Rectal smooth muscle tissue (tissue), 1 donor: ENCODE measurements at regions not wholly inside any gene's neighbourhood (a gene's known extent, or its start where the extent isn't known, plus 50 kb on each side); places are given as distances from the start of the nearest gene placed in this dataset.

ENCODE experiments used
- H3K27ac ChIP-seq: one replicate; pipeline ENCODE4 v1.7.0; 2013; ENCODE audit warnings: low read depth, low read length, inconsistent platforms
- H3K27me3 ChIP-seq: one replicate; pipeline ENCODE4 v1.7.0; 2013; ENCODE audit warnings: low read length; ENCODE audit not compliant: control insufficient read depth, insufficient read depth
- H3K36me3 ChIP-seq: one replicate; pipeline ENCODE4 v1.7.0; 2013; ENCODE audit warnings: low read length; ENCODE audit not compliant: control insufficient read depth, insufficient read depth
- H3K4me1 ChIP-seq: one replicate; pipeline ENCODE4 v1.7.0; 2013; ENCODE audit warnings: low read length; ENCODE audit not compliant: control insufficient read depth, insufficient read depth
- H3K4me3 ChIP-seq: one replicate; pipeline ENCODE4 v1.7.0; 2013; ENCODE audit warnings: low read length
- H3K9ac ChIP-seq: one replicate; pipeline ENCODE4 v1.7.0; 2013; ENCODE audit warnings: low read length

GRCh38 chr7:53740971-53741370, 705.5 kb downstream of the POM121L12 start:
- no peaks in the 10 kb centered on the region for H3K27me3 ChIP-seq
- no peak overlapping the region for H3K4me3 ChIP-seq
- no peaks in the 10 kb centered on the region for H3K4me1 ChIP-seq
- H3K27ac ChIP-seq, result no peak overlapping the region
- H3K9ac ChIP-seq, result no peak overlapping the region
- H3K36me3 ChIP-seq, result no peaks in the 10 kb centered on the region

GRCh38 chr7:53743697-53744402, 708.4 kb downstream of the POM121L12 start:
- Histone ChIP-seq H3K27ac (no peak overlapping the region), H3K9ac (no peak overlapping the region), H3K36me3 (no peaks in the 10 kb centered on the region), H3K4me1 (no peaks in the 10 kb centered on the region), H3K4me3 (no peak overlapping the region), H3K27me3 (no peaks in the 10 kb centered on the region)

DNA sequence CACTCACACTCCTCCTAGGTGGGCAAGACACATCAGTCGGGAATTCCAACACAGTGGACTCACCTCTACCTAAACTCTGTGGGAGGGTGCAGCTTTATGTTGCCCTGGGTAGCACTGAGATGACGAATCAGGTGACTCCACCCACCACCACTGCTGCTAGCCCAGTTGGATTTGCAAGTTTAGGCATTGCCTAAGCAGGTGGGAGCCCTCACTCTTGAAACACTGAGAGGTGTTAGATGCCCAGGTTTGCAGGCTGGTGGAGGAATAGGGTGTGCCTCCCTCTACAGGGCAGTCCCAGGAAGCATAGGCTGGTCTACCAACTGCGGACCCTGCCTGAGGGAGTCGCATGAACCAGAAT, 708.9 kb downstream of the POM121L12 start:
- Histone ChIP-seq H3K9ac (no peak overlapping the region), H3K36me3 (no peaks in the 10 kb centered on the region), H3K4me3 (no peak overlapping the region), H3K27me3 (no peaks in the 10 kb centered on the region), H3K27ac (no peak overlapping the region), H3K4me1 (no peaks in the 10 kb centered on the region)

DNA sequence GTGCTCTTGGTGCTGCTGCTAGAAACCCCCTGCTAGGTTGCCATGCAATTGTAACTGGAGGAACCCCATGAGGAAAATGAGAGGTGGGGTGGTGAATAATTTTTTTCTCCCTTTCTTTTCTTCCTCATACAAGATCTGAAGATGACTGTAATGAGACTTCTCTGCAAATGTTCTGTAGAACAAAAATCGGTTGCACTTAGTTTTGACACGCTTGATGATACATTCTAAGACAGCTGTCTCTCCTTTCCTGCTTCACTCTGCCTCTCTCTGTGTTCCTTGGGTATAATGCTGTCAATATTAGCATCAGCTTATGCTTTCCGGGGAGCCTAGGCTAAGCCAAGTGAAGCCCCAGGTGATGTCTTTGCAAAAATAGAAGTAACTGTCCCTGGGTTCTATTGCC, 721.5 kb downstream of the POM121L12 start:
- no peak overlapping the region for H3K27ac ChIP-seq
- no peak overlapping the region for H3K9ac ChIP-seq
- H3K27me3 ChIP-seq, result no peaks in the 10 kb centered on the region
- H3K4me3 ChIP-seq, result no peak overlapping the region
- no peaks in the 10 kb centered on the region for H3K4me1 ChIP-seq
- H3K36me3 ChIP-seq, result no peaks in the 10 kb centered on the region

GRCh38 chr7:53768186-53768585, 732.8 kb downstream of the POM121L12 start:
- H3K27ac ChIP-seq, result no peak overlapping the region
- no peaks in the 10 kb centered on the region for H3K4me1 ChIP-seq
- no peaks in the 10 kb centered on the region for H3K27me3 ChIP-seq

GRCh38 chr7:53771701-53772100, 736.3 kb downstream of the POM121L12 start:
- H3K4me3 ChIP-seq, result no peak overlapping the region

More at GRCh38 chr7:53768186-53768585, 732.8 kb downstream of the POM121L12 start:
- H3K36me3 ChIP-seq, result no peaks in the 10 kb centered on the region
- no peak overlapping the region for H3K9ac ChIP-seq
- no peak overlapping the region for H3K4me3 ChIP-seq

DNA sequence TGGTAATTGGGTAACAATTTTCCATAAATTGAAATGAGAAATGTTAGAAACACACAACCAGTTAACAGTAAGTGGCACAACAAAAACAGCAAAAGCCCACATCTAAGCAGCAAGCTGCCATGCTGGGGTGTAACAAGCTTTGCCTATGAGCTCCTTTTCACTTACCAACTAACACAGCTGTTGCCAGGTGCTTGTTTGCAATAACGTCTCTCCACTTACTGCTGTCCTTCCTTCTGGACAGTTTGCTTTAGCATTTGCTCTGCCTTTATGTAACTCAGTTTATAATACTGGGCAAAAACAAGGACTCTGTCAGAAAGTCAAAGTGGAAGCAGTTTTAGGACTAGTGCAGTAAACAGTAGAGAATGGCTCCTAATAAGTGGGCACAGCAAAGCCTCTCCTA, 740.9 kb downstream of the POM121L12 start:
- Histone ChIP-seq H3K36me3 (no peaks in the 10 kb centered on the region), H3K4me3 (no peak overlapping the region), H3K27ac (no peak overlapping the region), H3K4me1 (no peaks in the 10 kb centered on the region), H3K27me3 (no peaks in the 10 kb centered on the region), H3K9ac (no peak overlapping the region)

More at GRCh38 chr7:53771701-53772100, 736.3 kb downstream of the POM121L12 start:
- no peaks in the 10 kb centered on the region for H3K36me3 ChIP-seq
- no peak overlapping the region for H3K27ac ChIP-seq
- no peak overlapping the region for H3K9ac ChIP-seq
- no peaks in the 10 kb centered on the region for H3K27me3 ChIP-seq
- no peaks in the 10 kb centered on the region for H3K4me1 ChIP-seq

DNA sequence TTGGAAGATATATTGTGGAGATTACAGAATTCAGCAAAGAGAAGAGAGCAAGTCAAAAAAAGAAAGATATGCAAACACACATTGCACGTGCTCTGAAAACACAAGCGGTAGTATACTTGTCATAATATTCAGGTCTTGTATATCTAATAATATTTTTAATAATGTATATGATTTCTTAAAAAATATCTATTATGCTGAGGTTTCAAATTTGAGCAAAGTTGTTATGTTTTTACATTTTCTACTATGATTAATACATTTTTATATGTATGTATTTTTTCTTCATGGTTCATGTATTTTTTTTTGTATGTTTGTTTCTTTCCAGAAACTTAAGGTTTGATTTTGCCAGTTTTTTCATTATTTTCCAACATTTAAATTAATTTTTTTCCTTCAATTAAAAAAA, 752.4 kb upstream of the VSTM2A start:
- H3K27ac ChIP-seq, result no peak overlapping the region
- no peak overlapping the region for H3K4me3 ChIP-seq
- H3K4me1 ChIP-seq, result no peaks in the 10 kb centered on the region
- H3K36me3 ChIP-seq, result no peaks in the 10 kb centered on the region
- no peaks in the 10 kb centered on the region for H3K27me3 ChIP-seq
- H3K9ac ChIP-seq, result no peak overlapping the region

GRCh38 chr7:53794816-53795215, 747.4 kb upstream of the VSTM2A start:
- Histone ChIP-seq H3K27ac (no peak overlapping the region), H3K4me1 (no peaks in the 10 kb centered on the region), H3K9ac (no peak overlapping the region), H3K27me3 (no peaks in the 10 kb centered on the region), H3K4me3 (no peak overlapping the region), H3K36me3 (no peaks in the 10 kb centered on the region)

DNA sequence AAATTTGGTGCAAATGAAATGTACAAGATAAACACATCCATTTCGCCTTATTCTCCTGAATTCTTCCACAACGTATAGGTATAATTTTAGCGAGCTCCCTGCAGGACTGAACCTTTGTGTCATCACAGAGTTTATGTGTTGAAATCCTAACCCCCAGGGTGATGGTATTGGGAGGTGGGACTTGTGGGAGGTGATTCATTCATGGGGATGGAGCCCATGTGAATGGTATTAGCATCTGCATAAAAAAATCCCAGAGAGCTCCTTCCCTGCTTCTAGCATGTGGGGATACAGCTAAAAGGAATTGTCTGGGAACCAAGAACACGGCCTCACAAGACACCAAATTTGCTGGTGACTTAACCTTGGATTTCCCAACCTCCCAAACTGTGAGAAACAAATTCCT, 741.4 kb upstream of the VSTM2A start:
- no peak overlapping the region for H3K27ac ChIP-seq
- H3K4me1 ChIP-seq, result no peaks in the 10 kb centered on the region
- no peaks in the 10 kb centered on the region for H3K27me3 ChIP-seq
- no peaks in the 10 kb centered on the region for H3K36me3 ChIP-seq
- no peak overlapping the region for H3K4me3 ChIP-seq
- no peak overlapping the region for H3K9ac ChIP-seq

DNA sequence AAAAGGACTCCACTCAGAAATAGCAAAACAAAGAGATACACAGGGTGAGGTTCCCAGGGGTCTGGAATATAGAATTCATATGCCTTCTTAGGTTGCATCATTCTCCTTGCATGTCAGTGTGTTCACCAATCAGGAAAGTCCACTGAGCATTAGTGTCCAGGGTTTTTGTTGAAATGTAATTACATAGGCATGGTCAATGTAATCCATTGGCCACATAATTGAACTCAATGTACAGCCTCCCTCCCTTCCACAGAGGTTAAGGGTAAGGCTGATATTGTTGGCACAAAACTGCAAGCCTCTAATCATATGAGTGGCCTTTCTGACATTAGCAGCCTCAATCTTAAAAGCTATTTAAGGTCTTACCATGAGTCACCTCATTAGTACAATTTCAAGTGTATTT, 736.1 kb upstream of the VSTM2A start:
- Histone ChIP-seq H3K27ac (no peak overlapping the region), H3K4me1 (no peaks in the 10 kb centered on the region), H3K9ac (no peak overlapping the region), H3K4me3 (no peak overlapping the region), H3K36me3 (no peaks in the 10 kb centered on the region), H3K27me3 (no peaks in the 10 kb centered on the region)

DNA sequence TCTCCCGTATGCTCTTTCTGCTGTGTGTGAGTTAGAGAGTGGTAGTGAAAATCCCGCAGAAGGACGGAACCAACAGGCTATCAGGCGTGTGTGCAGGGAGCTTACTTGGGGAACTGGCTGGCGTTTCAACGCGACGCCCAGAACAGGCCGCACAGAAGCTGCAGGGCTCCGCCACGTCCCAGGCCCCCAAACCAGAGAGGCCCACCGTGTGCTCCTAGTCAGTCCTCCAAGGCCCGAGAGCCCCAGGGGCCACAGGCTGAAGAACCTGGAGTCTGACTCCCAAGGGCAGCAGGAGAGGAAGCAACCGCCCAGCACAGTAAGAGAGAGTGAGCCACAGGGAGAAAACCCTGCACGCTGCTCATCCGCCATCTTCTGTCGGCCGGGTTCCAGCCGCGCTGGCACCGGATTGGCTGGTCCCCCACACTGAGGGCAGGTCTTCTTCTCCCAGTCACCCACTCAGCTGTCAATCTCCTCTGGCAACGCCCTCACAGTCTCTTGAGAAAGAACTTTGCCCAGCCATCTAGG, 730.6 kb upstream of the VSTM2A start:
- no peak overlapping the region for H3K4me3 ChIP-seq
- H3K36me3 ChIP-seq, result no peaks in the 10 kb centered on the region
- H3K27ac ChIP-seq, result no peak overlapping the region

DNA sequence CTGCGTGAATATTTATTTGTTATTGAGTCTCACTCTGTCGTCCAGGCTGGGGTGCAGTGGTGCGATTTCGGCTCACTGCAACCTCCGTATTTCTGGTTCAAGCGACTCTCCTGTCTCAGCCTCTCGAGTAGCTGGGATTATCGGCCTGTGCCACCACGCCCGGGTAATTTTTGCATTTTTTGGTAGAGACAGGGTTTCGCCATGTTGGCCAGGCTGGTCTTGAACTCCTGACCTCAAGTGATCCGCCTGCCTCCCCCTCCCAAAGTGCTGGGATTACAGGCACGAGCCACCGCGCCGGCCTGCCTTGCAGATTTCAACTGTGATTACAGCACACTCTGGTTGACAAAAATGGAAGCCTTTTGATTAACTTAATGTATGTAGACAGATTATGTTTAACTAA, 730.0 kb upstream of the VSTM2A start:
- no peak overlapping the region for H3K27ac ChIP-seq
- no peak overlapping the region for H3K4me3 ChIP-seq
- H3K9ac ChIP-seq, result no peak overlapping the region
- no peaks in the 10 kb centered on the region for H3K36me3 ChIP-seq
- no peaks in the 10 kb centered on the region for H3K4me1 ChIP-seq
- H3K27me3 ChIP-seq, result no peaks in the 10 kb centered on the region

More for the DNA sequence above, 730.6 kb upstream of the VSTM2A start:
- Histone ChIP-seq H3K4me1 (no peaks in the 10 kb centered on the region), H3K9ac (no peak overlapping the region), H3K27me3 (no peaks in the 10 kb centered on the region)
